Kidney epithelial cell (primary cell): ENCODE measurements at regions not wholly inside any gene's neighbourhood (a gene's known extent, or its start where the extent isn't known, plus 50 kb on each side); places are given as distances from the start of the nearest gene placed in this dataset.
"Not testable (repeated sequence)": the region's sequence is repeated elsewhere in the genome, so short reads cannot be mapped to it uniquely, and the experiment has no call there.

Experiments used
- DNase-seq: peaks from one replicate; pipeline ENCODE4 v3.0.0-alpha.2; 2010; ENCODE audit warnings: low read depth
- H3K27me3 ChIP-seq: 2 replicates; pipeline ENCODE4 v1.6.0; 2011; ENCODE audit warnings: low read length; ENCODE audit not compliant: control insufficient read depth, insufficient read depth
- H3K36me3 ChIP-seq: 2 replicates; pipeline ENCODE4 v1.5.1; 2011; ENCODE audit warnings: low read length; ENCODE audit not compliant: control insufficient read depth, insufficient read depth
- H3K4me3 ChIP-seq: 2 replicates; pipeline ENCODE4 v1.5.1; 2011; ENCODE audit warnings: low read depth, mild to moderate bottlenecking, control low read depth, low read length
- CTCF ChIP-seq: IDR thresholded peaks from 2 replicates; pipeline ENCODE4 v1.5.1; 2011; ENCODE audit warnings: mild to moderate bottlenecking, moderate library complexity, low read length, control low read depth, inconsistent platforms; ENCODE audit not compliant: insufficient read depth, poor library complexity, severe bottlenecking

GRCh38 chr4:10388146-10388545 lies 69.1 kb downstream of the ZNF518B start:
- H3K4me3 ChIP-seq, DNase-seq, H3K36me3 ChIP-seq, H3K27me3 ChIP-seq: not testable (repeated sequence)

GRCh38 chr4:10385994-10386394 lies 71.2 kb downstream of the ZNF518B start:
- Histone ChIP-seq H3K27me3 (no peaks in the 10 kb centered on the region), H3K4me3 (no peak overlapping the region), H3K36me3 (no peaks in the 10 kb centered on the region)
- TF ChIP-seq CTCF: no peak
- no peak for DNase-seq

GRCh38 chr4:10384974-10385373 lies 72.3 kb downstream of the ZNF518B start:
- no peak for DNase-seq
- no peak for TF ChIP-seq CTCF
- H3K36me3 ChIP-seq: no peaks in the 10 kb centered on the region
- no peaks in the 10 kb centered on the region for H3K27me3 ChIP-seq
- H3K4me3 ChIP-seq: no peak overlapping the region

- DNase-seq: no peak
- no peaks in the 10 kb centered on the region for H3K27me3 ChIP-seq
- H3K36me3 ChIP-seq: no peaks in the 10 kb centered on the region
- no peak overlapping the region for H3K4me3 ChIP-seq
- TF ChIP-seq CTCF: no peak
These were observed 73.8 kb downstream of the ZNF518B start for GRCh38 chr4:10383417-10383816.

- H3K4me3 ChIP-seq, H3K27me3 ChIP-seq, H3K36me3 ChIP-seq, DNase-seq: not testable (repeated sequence)
These were observed 75.1 kb downstream of the ZNF518B start for GRCh38 chr4:10382171-10382570.

GRCh38 chr4:10381146-10381545 lies 76.1 kb downstream of the ZNF518B start:
- DNase-seq: no peak
- no peak for TF ChIP-seq CTCF
- Histone ChIP-seq H3K36me3 (no peaks in the 10 kb centered on the region), H3K27me3 (no peaks in the 10 kb centered on the region), H3K4me3 (no peak overlapping the region)

GRCh38 chr4:10380735-10381134 lies 76.5 kb downstream of the ZNF518B start:
- TF ChIP-seq CTCF: no peak
- no peaks in the 10 kb centered on the region for H3K36me3 ChIP-seq
- no peak overlapping the region for H3K4me3 ChIP-seq
- no peaks in the 10 kb centered on the region for H3K27me3 ChIP-seq
- DNase-seq: no peak
